ENCODE measurements at regions not wholly inside any gene's neighbourhood (a gene's known extent, or its start where the extent isn't known, plus 50 kb on each side); places are given as distances from the start of the nearest gene placed in this dataset.

GRCh38 chr3:106829206-106829605 is 548.0 kb upstream of the CCDC54 start:
- TF ChIP-seq CTCF (IDR thresholded peaks at IDR 0.05) (no peak), POLR2A (IDR thresholded peaks at IDR 0.05) (no peak)
